ENCODE measurements at regions not wholly inside any gene's neighbourhood (a gene's known extent, or its start where the extent isn't known, plus 50 kb on each side); places are given as distances from the start of the nearest gene placed in this dataset.
"Not testable (repeated sequence)": the region's sequence is repeated elsewhere in the genome, so short reads cannot be mapped to it uniquely, and the experiment has no call there.

- intact Hi-C loops (cut with micrococcal nuclease): no loop called here
Measured at GRCh38 chrX:46016296-46016695, 528.9 kb downstream of the ZNF674 start.

GRCh38 chrX:46015653-46016052 lies 529.6 kb downstream of the ZNF674 start:
- Mint-ChIP-seq H3K4me3 (no peak overlapping the region), H3K9me3 (no peaks in the 10 kb centered on the region), H3K36me3 (ENCODE audit: low read depth) (no peaks in the 10 kb centered on the region), H3K4me1 (ENCODE audit: low read depth) (no peaks in the 10 kb centered on the region), H3K27ac (no peak overlapping the region), H3K27me3 (no peaks in the 10 kb centered on the region)
- DNase-seq (no peak), ATAC-seq (no peak)
- ChIA-PET CTCF (interaction anchor here (1.3 kb wide), 1 partner anchor 16 kb away, joined by 3 read pairs; no protein-coding TSS in a partner anchor), POLR2A (no interaction called here)
- intact Hi-C loops (cut with micrococcal nuclease): no loop called here
- TF ChIP-seq, protein P1, sequence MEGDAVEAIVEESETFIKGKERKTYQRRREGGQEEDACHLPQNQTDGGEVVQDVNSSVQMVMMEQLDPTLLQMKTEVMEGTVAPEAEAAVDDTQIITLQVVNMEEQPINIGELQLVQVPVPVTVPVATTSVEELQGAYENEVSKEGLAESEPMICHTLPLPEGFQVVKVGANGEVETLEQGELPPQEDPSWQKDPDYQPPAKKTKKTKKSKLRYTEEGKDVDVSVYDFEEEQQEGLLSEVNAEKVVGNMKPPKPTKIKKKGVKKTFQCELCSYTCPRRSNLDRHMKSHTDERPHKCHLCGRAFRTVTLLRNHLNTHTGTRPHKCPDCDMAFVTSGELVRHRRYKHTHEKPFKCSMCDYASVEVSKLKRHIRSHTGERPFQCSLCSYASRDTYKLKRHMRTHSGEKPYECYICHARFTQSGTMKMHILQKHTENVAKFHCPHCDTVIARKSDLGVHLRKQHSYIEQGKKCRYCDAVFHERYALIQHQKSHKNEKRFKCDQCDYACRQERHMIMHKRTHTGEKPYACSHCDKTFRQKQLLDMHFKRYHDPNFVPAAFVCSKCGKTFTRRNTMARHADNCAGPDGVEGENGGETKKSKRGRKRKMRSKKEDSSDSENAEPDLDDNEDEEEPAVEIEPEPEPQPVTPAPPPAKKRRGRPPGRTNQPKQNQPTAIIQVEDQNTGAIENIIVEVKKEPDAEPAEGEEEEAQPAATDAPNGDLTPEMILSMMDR (IDR thresholded peaks at IDR 0.05): no peak

More at GRCh38 chrX:46016296-46016695, 528.9 kb downstream of the ZNF674 start:
- Mint-ChIP-seq H3K27ac (no peak overlapping the region), H3K36me3 (ENCODE audit: low read depth) (no peaks in the 10 kb centered on the region), H3K9me3 (no peaks in the 10 kb centered on the region), H3K27me3 (no peaks in the 10 kb centered on the region), H3K4me3 (no peak overlapping the region), H3K4me1 (ENCODE audit: low read depth) (no peaks in the 10 kb centered on the region)
- ChIA-PET CTCF (no interaction called here), POLR2A (no interaction called here)
- TF ChIP-seq, protein P1 (IDR thresholded peaks at IDR 0.05): no peak
- ATAC-seq (no peak), DNase-seq (no peak)

- POLR2A ChIA-PET: no interaction called here
- H3K4me1 Mint-ChIP-seq (ENCODE audit: low read depth): no peaks in the 10 kb centered on the region
- CTCF ChIA-PET: no interaction called here
- no peaks in the 10 kb centered on the region for H3K9me3 Mint-ChIP-seq
- no peaks in the 10 kb centered on the region for H3K36me3 Mint-ChIP-seq (ENCODE audit: low read depth)
- no peak overlapping the region for H3K4me3 Mint-ChIP-seq
- TF ChIP-seq, protein P1 (IDR thresholded peaks at IDR 0.05): no peak
- no peak overlapping the region for H3K27ac Mint-ChIP-seq
- peaks cover 3% of the 10 kb centered on the region for H3K27me3 Mint-ChIP-seq
- intact Hi-C loops (cut with micrococcal nuclease): no loop called here
- ATAC-seq (no peak), DNase-seq (no peak)
Measured at GRCh38 chrX:45992402-45993123, 552.7 kb downstream of the ZNF674 start.

DNA sequence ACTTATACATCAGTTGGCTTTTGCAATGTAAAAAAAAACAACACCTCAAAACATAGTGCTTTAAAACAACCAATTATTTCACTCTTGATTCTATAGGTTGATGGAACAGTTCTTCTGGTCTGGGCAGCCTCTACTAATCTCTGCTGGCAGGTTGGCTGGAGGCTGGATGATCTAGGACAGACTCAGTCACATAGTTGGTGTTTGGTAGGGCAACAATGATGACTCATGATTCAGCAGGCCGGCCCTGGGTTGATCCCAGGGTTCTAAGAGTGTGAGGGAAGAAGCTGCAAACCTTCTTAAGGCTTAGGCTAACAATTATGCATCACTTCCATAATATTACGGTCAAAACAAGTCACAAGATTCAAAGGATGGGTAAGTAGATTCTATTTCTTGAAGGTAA lies 558.2 kb downstream of the ZNF674 start:
- Mint-ChIP-seq H3K27me3 (peaks cover 2% of the 10 kb centered on the region), H3K9me3 (no peaks in the 10 kb centered on the region), H3K4me3 (no peak overlapping the region), H3K36me3 (ENCODE audit: low read depth) (no peaks in the 10 kb centered on the region), H3K4me1 (ENCODE audit: low read depth) (no peaks in the 10 kb centered on the region), H3K27ac (no peak overlapping the region)
- POLR2A ChIA-PET: no interaction called here
- intact Hi-C loops (cut with micrococcal nuclease): no loop called here
- DNase-seq (no peak), ATAC-seq (no peak)
- TF ChIP-seq, protein P1 (IDR thresholded peaks at IDR 0.05): no peak
- CTCF ChIA-PET: no interaction called here

- Mint-ChIP-seq H3K9me3 (no peaks in the 10 kb centered on the region), H3K4me1 (ENCODE audit: low read depth) (no peaks in the 10 kb centered on the region), H3K36me3 (ENCODE audit: low read depth) (no peaks in the 10 kb centered on the region), H3K27ac (no peak overlapping the region), H3K27me3 (peaks cover 2% of the 10 kb centered on the region), H3K4me3 (no peak overlapping the region)
- TF ChIP-seq, protein P1 (IDR thresholded peaks at IDR 0.05): no peak
- POLR2A ChIA-PET: no interaction called here
- CTCF ChIA-PET: no interaction called here
- intact Hi-C loops (cut with micrococcal nuclease): no loop called here
- ATAC-seq (no peak), DNase-seq (no peak)
Measured at GRCh38 chrX:45986081-45986480, 559.1 kb downstream of the ZNF674 start.

DNA sequence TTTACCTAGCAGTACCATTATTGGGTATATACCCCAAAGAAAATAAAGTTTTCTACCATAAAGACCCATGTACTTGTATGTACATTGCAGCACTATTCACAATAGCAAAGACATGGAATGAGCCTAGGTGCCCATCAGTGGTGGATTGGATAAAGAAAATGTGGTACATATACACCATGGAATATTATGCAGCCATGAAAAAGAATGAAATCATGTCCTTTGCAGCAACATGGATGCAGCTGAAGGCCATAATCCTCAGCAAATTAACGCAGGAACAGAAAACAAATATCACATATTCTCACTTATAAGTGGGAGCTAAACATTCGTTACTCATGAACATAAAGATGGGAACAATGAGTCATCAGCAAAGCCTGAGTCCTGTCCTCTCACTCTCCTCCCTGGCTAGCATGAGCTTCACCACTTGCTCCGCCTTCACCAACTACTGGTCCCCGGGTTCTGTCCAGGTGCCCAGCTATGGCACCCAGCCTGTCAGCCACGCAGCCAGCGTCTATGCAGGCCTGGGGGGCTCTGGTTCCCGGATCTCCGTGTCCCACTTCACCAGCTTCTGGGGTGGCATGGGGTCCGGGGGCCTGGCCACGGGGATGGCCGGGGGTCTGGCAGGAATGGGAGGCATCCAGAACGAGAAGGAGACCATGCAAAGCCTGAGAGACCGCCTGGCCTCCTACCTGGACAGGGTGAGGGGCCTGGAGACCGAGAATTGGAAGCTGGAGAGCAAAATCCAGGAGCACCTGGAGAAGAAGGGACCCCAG lies 562.1 kb downstream of the ZNF674 start:
- POLR2A ChIA-PET; intact Hi-C loops (cut with micrococcal nuclease); DNase-seq; H3K4me3 Mint-ChIP-seq; H3K27ac Mint-ChIP-seq; H3K36me3 Mint-ChIP-seq (ENCODE audit: low read depth); H3K27me3 Mint-ChIP-seq; CTCF ChIA-PET; H3K4me1 Mint-ChIP-seq (ENCODE audit: low read depth); H3K9me3 Mint-ChIP-seq; ATAC-seq: not testable (repeated sequence)
